ENCODE measurements at regions not wholly inside any gene's neighbourhood (a gene's known extent, or its start where the extent isn't known, plus 50 kb on each side); places are given as distances from the start of the nearest gene placed in this dataset.
A peak's percentile ranks its signal among the peaks of the same experiment; 100 is the strongest.

DNA sequence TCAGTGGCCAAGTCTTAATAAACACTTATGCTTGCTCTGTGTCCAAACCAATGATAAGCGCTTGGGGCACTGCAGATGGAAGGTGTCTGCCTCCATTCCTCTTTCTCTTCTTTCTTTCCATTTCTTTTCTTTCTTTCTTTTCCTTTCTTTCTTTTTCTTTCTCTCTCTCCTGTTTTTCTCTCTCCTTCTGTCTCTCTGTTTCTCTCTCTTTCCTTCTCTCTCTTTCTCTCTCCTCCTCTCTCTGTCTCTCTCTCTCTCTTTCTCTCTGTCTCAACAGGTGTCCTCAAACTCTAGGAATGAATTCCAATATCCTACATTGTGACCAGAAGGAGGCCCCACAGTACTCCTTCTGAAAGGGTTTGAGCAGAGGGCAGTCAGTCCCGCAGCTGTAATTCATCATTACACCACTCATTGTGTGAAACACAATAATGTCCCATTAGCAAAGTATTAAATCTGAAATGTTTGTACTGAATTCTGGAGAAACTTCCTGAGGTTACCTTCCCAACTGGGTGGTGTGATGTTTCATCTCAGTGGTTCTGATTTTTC, 66.5 kb upstream of the PAGE1 start:
- Histone ChIP-seq H3K4me1 (replicated peaks in 1 of 4; ENCODE audit: control insufficient read depth in 3 of 4, insufficient read depth in 4 of 4, low read length in 3 of 4) (no peaks in the 10 kb centered on the region), H2AK5ac (ENCODE audit: low read depth, low read length) (no peak overlapping the region), H2BK120ac (replicated peaks; ENCODE audit: low read depth, low read length) (no peak overlapping the region), H3K23ac (ENCODE audit: insufficient read length) (no peak overlapping the region), H4K5ac (ENCODE audit: insufficient read length, low read depth, low read length) (no peak overlapping the region), H3K4me3 (ENCODE audit: extremely low read depth in 1 of 4, insufficient read depth in 2 of 4, low read depth in 3 of 4, low read length in 4 of 4) (no peak overlapping the region), H3K79me1 (ENCODE audit: low read depth, low read length) (no peaks in the 10 kb centered on the region), H2AFZ (ENCODE audit: low read length) (no peak overlapping the region), H3K79me2 (ENCODE audit: control insufficient read depth in 1 of 2, insufficient read depth in 2 of 2, low read length in 2 of 2) (no peaks in the 10 kb centered on the region), H3K18ac (ENCODE audit: extremely low read depth, low read length) (no peak overlapping the region), H2BK20ac (ENCODE audit: low read length) (no peak overlapping the region), H3K4ac (replicated peaks; ENCODE audit: insufficient read length, low read depth, low read length) (no peak overlapping the region), H3K27ac (ENCODE audit: low read depth, low read length) (no peak overlapping the region), H3K56ac (replicated peaks; ENCODE audit: insufficient read length, low read depth, low read length) (no peak overlapping the region), H3K36me3 (ENCODE audit: control insufficient read depth in 2 of 4, insufficient read depth in 4 of 4, low read length in 3 of 4) (no peaks in the 10 kb centered on the region), H4K8ac (ENCODE audit: extremely low read depth, insufficient read depth, low read length) (no peak overlapping the region), H2BK15ac (ENCODE audit: low read length) (no peak overlapping the region), H3K27me3 (replicated peaks in 1 of 4; ENCODE audit: control insufficient read depth in 3 of 4, extremely low read depth in 1 of 4, insufficient read depth in 3 of 4, low read length in 3 of 4) (no peaks in the 10 kb centered on the region), H3K9me3 (ENCODE audit: insufficient read depth in 2 of 2, low read depth in 1 of 2, low read length in 1 of 2) (no peaks in the 10 kb centered on the region), H3K14ac (ENCODE audit: insufficient read length) (no peak overlapping the region), H3K4me2 (ENCODE audit: insufficient read depth in 1 of 2, low read depth in 2 of 2, low read length in 2 of 2) (no peak overlapping the region), H2BK5ac (ENCODE audit: low read depth, low read length) (no peak overlapping the region), H4K91ac (replicated peaks; ENCODE audit: insufficient read length, low read length) (no peak overlapping the region), H2BK12ac (ENCODE audit: low read depth, low read length) (no peak overlapping the region), H3K9ac (replicated peaks in 1 of 4; ENCODE audit: extremely low read depth in 1 of 4, low read depth in 3 of 4, low read length in 3 of 4) (no peak overlapping the region), H4K20me1 (replicated peaks in 1 of 2; ENCODE audit: control insufficient read depth in 1 of 2, insufficient read depth in 2 of 2, low read length in 2 of 2) (no peaks in the 10 kb centered on the region), H3K23me2 (ENCODE audit: low read depth, low read length) (no peaks in the 10 kb centered on the region)
- POLR2A ChIA-PET (ENCODE audit: partially characterized antibody), result no interaction called here
- DNase-seq (ENCODE audit: low read depth in 1 of 2, low spot score in 2 of 2), result no peak
- CTCF ChIA-PET (ENCODE audit: partially characterized antibody), result interaction anchor here (0.7 to 2.2 kb wide), 10 partner anchors 12 to 93 kb away, joined by 3 to 9 read pairs (median 5); no protein-coding TSS in a partner anchor
- TF ChIP-seq CEBPB (IDR thresholded peaks at IDR 0.05; ENCODE audit: low read depth, low read length) (no peak), CHD2 (IDR thresholded peaks at IDR 0.05; ENCODE audit: low read length) (no peak), RAD21 (IDR thresholded peaks at IDR 0.05 in 1 of 2, conservative IDR thresholded peaks at IDR 0.05 in 1 of 2; ENCODE audit: low read depth in 2 of 2, low read length in 2 of 2) (peak; percentile 29 to 40), NANOG (IDR thresholded peaks at IDR 0.05; ENCODE audit: insufficient read depth, low read depth, low read length, poor library complexity, severe bottlenecking) (no peak), CBX8 (IDR thresholded peaks at IDR 0.05; ENCODE audit: borderline replicate concordance, low read depth, low read length) (no peak)
- TF ChIP-seq, protein P1, sequence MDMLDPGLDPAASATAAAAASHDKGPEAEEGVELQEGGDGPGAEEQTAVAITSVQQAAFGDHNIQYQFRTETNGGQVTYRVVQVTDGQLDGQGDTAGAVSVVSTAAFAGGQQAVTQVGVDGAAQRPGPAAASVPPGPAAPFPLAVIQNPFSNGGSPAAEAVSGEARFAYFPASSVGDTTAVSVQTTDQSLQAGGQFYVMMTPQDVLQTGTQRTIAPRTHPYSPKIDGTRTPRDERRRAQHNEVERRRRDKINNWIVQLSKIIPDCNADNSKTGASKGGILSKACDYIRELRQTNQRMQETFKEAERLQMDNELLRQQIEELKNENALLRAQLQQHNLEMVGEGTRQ (IDR thresholded peaks at IDR 0.05; ENCODE audit: low read length), result no peak
- WGBS, 2 experiments (ENCODE audit: extremely low coverage in 1 of 2, insufficient coverage in 1 of 2, insufficient read length in 1 of 2, insufficient replicate concordance in 2 of 2, low coverage in 1 of 2, low lambda C conversion rate in 2 of 2, missing lambda C conversion rate in 1 of 2), result 40% methylated on average over 1 of the region's 2 CpGs; no CpG with 5 or more reads in 1 of the 2 experiments
- FAIRE-seq, result no peak

Measured in H1 (cell line).